Karpas-422 (cell line): ENCODE measurements at regions not wholly inside any gene's neighbourhood (a gene's known extent, or its start where the extent isn't known, plus 50 kb on each side); places are given as distances from the start of the nearest gene placed in this dataset.

Experiments used
- DNase-seq: peaks from one replicate; pipeline ENCODE4 v3.0.0-alpha.2; 2015
- H2AFZ ChIP-seq: fragments of 200-600 bp; sonication (generic); 2 replicates; pipeline ENCODE4 v1.6.1; 2014; ENCODE audit warnings: antibody characterized with exemption, low read length, mixed read lengths
- H3K27ac ChIP-seq: fragments of 200-600 bp; sonication (generic); 2 replicates; pipeline ENCODE4 v1.5.1; 2014; ENCODE audit warnings: mild to moderate bottlenecking, low read length, moderate library complexity
- H3K27me3 ChIP-seq: fragments of 200-600 bp; sonication (generic); 2 replicates; pipeline ENCODE4 v1.6.1; 2014; ENCODE audit warnings: low read length, mixed read lengths
- H3K36me3 ChIP-seq: fragments of 200-600 bp; sonication (generic); 2 replicates; pipeline ENCODE4 v1.6.1; 2014; ENCODE audit warnings: low read length, mixed read lengths; ENCODE audit not compliant: insufficient read depth
- H3K4me1 ChIP-seq: fragments of 200-600 bp; sonication (generic); 2 replicates; pipeline ENCODE4 v1.6.1; 2014; ENCODE audit warnings: mild to moderate bottlenecking, low read length, mixed read lengths
- H3K4me2 ChIP-seq: fragments of 200-600 bp; sonication (generic); 2 replicates; pipeline ENCODE4 v1.6.1; 2014; ENCODE audit warnings: low read length, low read depth, mild to moderate bottlenecking; ENCODE audit not compliant: poor library complexity, severe bottlenecking
- H3K4me3 ChIP-seq: fragments of 200-600 bp; sonication (generic); 2 replicates; pipeline ENCODE4 v1.5.1; 2014; ENCODE audit warnings: mild to moderate bottlenecking, antibody characterized with exemption, low read length, mixed read lengths
- H3K79me2 ChIP-seq: fragments of 200-600 bp; sonication (generic); 2 replicates; pipeline ENCODE4 v1.6.1; 2014; ENCODE audit warnings: mild to moderate bottlenecking, low read length, mixed read lengths
- H3K9ac ChIP-seq: fragments of 200-600 bp; sonication (generic); 2 replicates; pipeline ENCODE4 v1.6.0; 2014; ENCODE audit warnings: low read length
- H3K9me2 ChIP-seq: fragments of 200-600 bp; sonication (generic), shearing (Covaris generic); replicated peaks from 2 replicates; pipeline ENCODE4 v1.6.0; 2014; ENCODE audit warnings: mild to moderate bottlenecking, low read length, moderate library complexity; ENCODE audit not compliant: insufficient read depth
- H3K9me3 ChIP-seq: fragments of 300-700, 200-600 bp; sonication (generic); 2 replicates; pipeline ENCODE4 v1.6.1; 2014; ENCODE audit warnings: low read length, mixed read lengths
- H4K20me1 ChIP-seq: fragments of 200-600 bp; sonication (generic); 2 replicates; pipeline ENCODE4 v1.6.1; 2014; ENCODE audit warnings: mild to moderate bottlenecking, antibody characterized with exemption, low read length, low read depth; ENCODE audit not compliant: insufficient read depth

DNA sequence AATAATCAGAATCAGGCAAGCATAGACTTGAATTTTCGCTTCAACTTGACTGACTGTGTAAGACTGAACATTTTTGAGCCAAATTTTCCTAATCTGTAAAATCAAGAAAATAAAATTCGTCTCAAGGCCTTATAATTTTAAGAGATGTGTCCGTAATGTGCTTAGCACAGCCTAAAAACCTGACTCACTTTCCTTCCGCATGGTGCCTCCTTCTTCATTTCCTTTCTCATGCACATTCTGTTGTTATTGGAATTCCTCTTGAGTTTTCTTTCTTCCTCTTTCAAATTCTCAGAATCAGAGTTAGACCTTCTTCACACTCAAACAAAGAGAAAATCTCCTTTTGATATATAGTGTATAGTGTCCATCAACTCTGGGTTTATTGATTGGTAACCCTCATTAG lies 208.9 kb upstream of the SLIT2 start:
- Histone ChIP-seq H3K27me3 (no peaks in the 10 kb centered on the region), H2AFZ (no peak overlapping the region), H3K9me2 (no peaks in the 10 kb centered on the region), H3K27ac (no peak overlapping the region), H3K4me2 (no peak overlapping the region), H3K4me1 (no peaks in the 10 kb centered on the region), H3K79me2 (no peaks in the 10 kb centered on the region), H4K20me1 (no peaks in the 10 kb centered on the region), H3K9me3 (peaks cover 23% of the 10 kb centered on the region), H3K4me3 (no peak overlapping the region), H3K36me3 (no peaks in the 10 kb centered on the region), H3K9ac (no peak overlapping the region)
- DNase-seq, result no peak

- Histone ChIP-seq H3K9ac (no peak overlapping the region), H4K20me1 (no peaks in the 10 kb centered on the region), H3K27ac (no peak overlapping the region), H3K36me3 (no peaks in the 10 kb centered on the region), H3K4me1 (no peaks in the 10 kb centered on the region), H3K4me2 (no peak overlapping the region), H3K9me3 (peaks cover 23% of the 10 kb centered on the region), H3K4me3 (no peak overlapping the region), H3K9me2 (no peaks in the 10 kb centered on the region), H2AFZ (no peak overlapping the region), H3K79me2 (no peaks in the 10 kb centered on the region), H3K27me3 (no peaks in the 10 kb centered on the region)
- no peak for DNase-seq
These were observed 209.8 kb upstream of the SLIT2 start for GRCh38 chr4:20041839-20042407.

DNA sequence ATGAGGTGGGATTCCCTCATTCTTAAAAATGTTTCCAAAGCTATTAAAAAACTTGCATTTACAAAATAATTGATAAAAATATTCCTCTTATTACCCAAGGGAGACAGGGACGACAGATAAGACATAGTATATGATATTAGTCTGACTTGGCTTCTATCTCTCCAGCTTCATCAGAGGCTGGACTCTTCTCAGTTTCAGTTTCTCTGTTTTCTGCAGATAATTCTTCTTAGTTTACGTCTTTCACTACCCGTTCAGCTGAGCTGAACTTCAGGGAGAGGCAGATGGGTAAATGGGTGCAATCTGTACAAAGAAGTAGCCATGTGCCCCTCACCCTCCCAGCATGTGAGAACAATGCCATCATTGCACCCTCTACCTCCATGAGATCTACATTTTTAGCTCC lies 214.0 kb upstream of the SLIT2 start:
- Histone ChIP-seq H2AFZ (no peak overlapping the region), H3K36me3 (no peaks in the 10 kb centered on the region), H3K9me2 (no peaks in the 10 kb centered on the region)

GRCh38 chr4:20030108-20030507 lies 221.6 kb upstream of the SLIT2 start:
- Histone ChIP-seq H3K36me3 (no peaks in the 10 kb centered on the region), H3K9ac (no peak overlapping the region), H4K20me1 (no peaks in the 10 kb centered on the region), H3K9me2 (no peaks in the 10 kb centered on the region), H2AFZ (no peak overlapping the region), H3K4me1 (no peaks in the 10 kb centered on the region), H3K4me2 (no peak overlapping the region), H3K79me2 (no peaks in the 10 kb centered on the region), H3K27ac (no peak overlapping the region), H3K4me3 (no peak overlapping the region), H3K27me3 (no peaks in the 10 kb centered on the region), H3K9me3 (peaks cover 23% of the 10 kb centered on the region; the same call in 1 of the 2 replicates)
- DNase-seq, result no peak

More for the DNA sequence above, 214.0 kb upstream of the SLIT2 start:
- Histone ChIP-seq H3K27ac (no peak overlapping the region), H3K4me3 (no peak overlapping the region), H3K79me2 (no peaks in the 10 kb centered on the region), H4K20me1 (no peaks in the 10 kb centered on the region), H3K9ac (no peak overlapping the region), H3K4me1 (no peaks in the 10 kb centered on the region), H3K27me3 (no peaks in the 10 kb centered on the region), H3K4me2 (no peak overlapping the region), H3K9me3 (peaks cover 11% of the 10 kb centered on the region; the same call in 1 of the 2 replicates)
- no peak for DNase-seq

DNA sequence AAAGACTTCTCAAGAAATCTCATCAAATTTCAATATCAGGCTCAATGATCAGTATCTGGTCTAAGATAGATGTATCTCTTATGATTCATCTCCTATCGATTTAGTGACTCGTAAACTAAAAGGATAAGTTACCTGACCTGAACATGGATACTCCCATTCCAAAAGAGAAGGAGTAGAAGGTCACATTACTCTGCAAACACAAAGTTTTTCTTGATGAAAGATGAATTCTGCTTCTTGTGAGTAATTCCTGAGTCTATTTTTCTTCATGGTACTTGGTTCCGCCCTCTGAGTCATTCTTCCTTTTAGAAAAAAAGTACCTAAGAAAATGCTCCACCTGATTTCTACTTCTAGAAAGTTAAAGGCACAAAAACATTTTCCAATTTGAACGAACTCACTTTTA lies 223.1 kb upstream of the SLIT2 start:
- Histone ChIP-seq H3K27ac (no peak overlapping the region), H3K9me2 (no peaks in the 10 kb centered on the region), H2AFZ (no peak overlapping the region), H3K79me2 (no peaks in the 10 kb centered on the region), H3K4me1 (no peaks in the 10 kb centered on the region), H3K4me2 (no peak overlapping the region), H3K4me3 (no peak overlapping the region), H4K20me1 (no peaks in the 10 kb centered on the region), H3K36me3 (no peaks in the 10 kb centered on the region), H3K27me3 (no peaks in the 10 kb centered on the region), H3K9ac (no peak overlapping the region), H3K9me3 (peaks cover 26% of the 10 kb centered on the region)
- no peak for DNase-seq

- no peaks in the 10 kb centered on the region for H4K20me1 ChIP-seq
- H3K27me3 ChIP-seq, result no peaks in the 10 kb centered on the region
- H3K4me2 ChIP-seq, result no peak overlapping the region
- DNase-seq, result no peak
- H3K36me3 ChIP-seq, result no peaks in the 10 kb centered on the region
- no peaks in the 10 kb centered on the region for H3K9me2 ChIP-seq
- peaks cover 18% of the 10 kb centered on the region for H3K9me3 ChIP-seq
- H2AFZ ChIP-seq, result no peak overlapping the region
- H3K27ac ChIP-seq, result no peak overlapping the region
- no peaks in the 10 kb centered on the region for H3K4me1 ChIP-seq
- no peak overlapping the region for H3K4me3 ChIP-seq
- no peak overlapping the region for H3K9ac ChIP-seq
- H3K79me2 ChIP-seq, result no peaks in the 10 kb centered on the region
These were observed 225.2 kb upstream of the SLIT2 start for GRCh38 chr4:20026456-20026855.

GRCh38 chr4:20022471-20022870 lies 229.2 kb upstream of the SLIT2 start:
- H3K9ac ChIP-seq, result no peak overlapping the region
- H4K20me1 ChIP-seq, result no peaks in the 10 kb centered on the region
- H2AFZ ChIP-seq, result no peak overlapping the region
- DNase-seq, result no peak
- H3K27me3 ChIP-seq, result no peaks in the 10 kb centered on the region
- no peak overlapping the region for H3K4me2 ChIP-seq
- no peaks in the 10 kb centered on the region for H3K36me3 ChIP-seq
- H3K79me2 ChIP-seq, result no peaks in the 10 kb centered on the region
- H3K4me3 ChIP-seq, result no peak overlapping the region
- H3K4me1 ChIP-seq, result no peaks in the 10 kb centered on the region
- H3K27ac ChIP-seq, result no peak overlapping the region
- peaks cover 9% of the 10 kb centered on the region for H3K9me3 ChIP-seq
- no peaks in the 10 kb centered on the region for H3K9me2 ChIP-seq

GRCh38 chr4:20020056-20020455 lies 231.6 kb upstream of the SLIT2 start:
- Histone ChIP-seq H4K20me1 (no peaks in the 10 kb centered on the region), H3K4me2 (no peak overlapping the region), H3K27ac (no peak overlapping the region), H3K4me1 (no peaks in the 10 kb centered on the region), H3K79me2 (no peaks in the 10 kb centered on the region), H3K9ac (no peak overlapping the region), H3K9me2 (no peaks in the 10 kb centered on the region), H2AFZ (no peak overlapping the region), H3K36me3 (no peaks in the 10 kb centered on the region), H3K27me3 (no peaks in the 10 kb centered on the region), H3K9me3 (peaks cover 6% of the 10 kb centered on the region; the same call in 1 of the 2 replicates), H3K4me3 (no peak overlapping the region)
- no peak for DNase-seq
